COLO668 (cell line): ENCODE measurements at regions not wholly inside any gene's neighbourhood (a gene's known extent, or its start where the extent isn't known, plus 50 kb on each side); places are given as distances from the start of the nearest gene placed in this dataset.

Experiments used
- DNase-seq: peaks from one replicate; lab custom pipeline; 2025; ENCODE audit not compliant: unreplicated experiment; lab: John Stamatoyannopoulos, UW

GRCh38 chr4:24070117-24070516 is 180.3 kb upstream of the PPARGC1A start:
- no peak for DNase-seq

GRCh38 chr4:24067367-24068193 is 177.7 kb upstream of the PPARGC1A start:
- peak; percentile 50 for DNase-seq

GRCh38 chr4:24065974-24066373 is 176.1 kb upstream of the PPARGC1A start:
- DNase-seq: no peak

GRCh38 chr4:24063731-24064130 is 173.9 kb upstream of the PPARGC1A start:
- DNase-seq: no peak

- no peak for DNase-seq
These were observed 171.1 kb upstream of the PPARGC1A start for GRCh38 chr4:24060932-24061331.

- DNase-seq: no peak
These were observed 170.0 kb upstream of the PPARGC1A start for GRCh38 chr4:24059839-24060238.

DNA sequence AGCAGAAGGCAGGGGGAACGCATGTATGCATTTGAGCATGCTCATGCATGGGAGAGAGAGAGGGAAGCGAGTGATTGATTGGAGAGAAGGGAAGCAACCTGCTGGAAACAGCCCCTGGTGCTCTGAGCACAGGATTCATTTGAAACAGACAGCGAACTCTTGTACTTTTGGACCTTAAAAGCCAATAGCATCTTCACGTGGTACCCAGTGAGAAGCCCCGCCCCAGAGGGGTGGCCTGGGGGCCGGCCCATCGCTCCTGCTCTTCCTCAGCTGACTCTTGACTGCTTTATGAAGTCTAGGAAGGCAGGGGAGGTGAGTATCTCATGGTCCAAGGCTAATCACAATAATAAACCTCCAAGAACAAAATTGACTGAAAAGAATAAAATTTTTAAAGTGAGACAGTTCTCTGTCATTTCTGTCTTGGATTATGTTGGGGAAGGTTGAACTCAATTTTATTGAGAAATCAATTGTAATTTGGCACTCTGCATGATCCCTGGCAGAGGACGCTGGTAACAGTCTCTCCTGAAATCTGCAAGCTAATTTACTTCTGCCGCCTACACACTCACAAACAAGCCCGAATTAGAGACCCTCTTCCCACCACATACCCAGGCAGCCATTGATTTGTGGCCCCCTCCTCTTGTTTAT is 168.2 kb upstream of the PPARGC1A start:
- DNase-seq: no peak

DNA sequence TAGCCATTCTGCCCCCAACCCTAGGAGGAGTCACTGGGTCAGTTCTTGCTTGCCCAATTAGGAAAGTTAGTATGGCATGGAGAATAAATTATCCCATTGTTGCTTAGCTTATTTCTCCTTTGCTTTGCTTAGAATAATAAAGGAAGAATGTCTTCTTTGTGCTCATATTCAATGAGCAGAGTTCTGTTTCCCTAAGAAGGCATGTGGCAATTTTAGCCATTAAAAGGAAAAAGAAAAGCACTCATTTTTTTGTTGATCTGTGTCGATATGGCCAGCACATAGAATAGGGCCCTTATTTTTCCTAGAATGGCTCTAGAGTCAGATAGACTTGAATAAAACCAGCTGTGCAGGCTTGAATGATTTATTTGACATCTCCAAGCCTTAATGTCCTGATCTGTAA is 166.4 kb upstream of the PPARGC1A start:
- no peak for DNase-seq

GRCh38 chr4:24055623-24056022 is 165.8 kb upstream of the PPARGC1A start:
- DNase-seq: no peak

GRCh38 chr4:24054910-24055309 is 165.1 kb upstream of the PPARGC1A start:
- no peak for DNase-seq

- no peak for DNase-seq
These were observed 164.1 kb upstream of the PPARGC1A start for GRCh38 chr4:24053934-24054333.

GRCh38 chr4:24044610-24045589 is 155.1 kb upstream of the PPARGC1A start:
- DNase-seq: no peak

- DNase-seq: no peak
These were observed 152.2 kb upstream of the PPARGC1A start for GRCh38 chr4:24042094-24042493.

DNA sequence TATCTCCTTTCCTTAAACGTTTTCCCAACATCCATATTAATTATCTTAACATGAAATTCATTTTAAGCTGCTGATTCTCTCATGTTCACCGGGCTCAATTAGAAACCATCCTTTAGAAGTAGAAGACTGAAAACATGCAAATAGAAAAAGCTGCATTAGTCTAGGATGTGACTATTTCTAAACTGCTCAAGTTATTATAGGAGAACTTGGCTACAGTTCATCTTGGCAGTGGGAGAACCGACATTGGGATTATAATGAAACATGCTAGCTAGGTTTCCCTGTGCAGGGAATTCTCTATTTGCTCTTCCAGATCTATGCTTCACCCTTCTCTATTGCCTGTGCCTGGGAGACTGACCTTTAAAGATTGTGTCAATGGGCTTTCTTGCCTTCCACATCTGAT is 151.0 kb upstream of the PPARGC1A start:
- DNase-seq: no peak

DNA sequence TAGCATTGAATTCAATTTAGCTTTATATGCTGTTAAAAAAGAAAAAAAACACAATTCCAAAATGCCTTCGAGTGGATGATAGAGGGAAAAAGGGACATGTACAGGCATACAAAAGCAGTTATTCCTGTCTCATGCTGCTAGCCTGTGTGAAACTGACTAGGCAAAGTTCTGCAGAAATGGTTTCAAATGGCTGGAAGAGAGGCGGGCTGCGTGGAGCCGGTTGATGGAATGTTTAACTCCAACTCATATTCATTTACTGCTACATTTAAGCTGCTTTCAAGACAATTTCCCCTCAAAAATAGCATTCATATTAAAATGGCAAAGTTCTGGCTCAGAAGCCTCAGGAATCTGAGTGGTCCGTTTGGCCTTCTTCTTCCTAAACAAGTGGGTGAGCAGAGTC is 143.8 kb upstream of the PPARGC1A start:
- no peak for DNase-seq

GRCh38 chr4:24032371-24032989 is 142.6 kb upstream of the PPARGC1A start:
- no peak for DNase-seq

DNA sequence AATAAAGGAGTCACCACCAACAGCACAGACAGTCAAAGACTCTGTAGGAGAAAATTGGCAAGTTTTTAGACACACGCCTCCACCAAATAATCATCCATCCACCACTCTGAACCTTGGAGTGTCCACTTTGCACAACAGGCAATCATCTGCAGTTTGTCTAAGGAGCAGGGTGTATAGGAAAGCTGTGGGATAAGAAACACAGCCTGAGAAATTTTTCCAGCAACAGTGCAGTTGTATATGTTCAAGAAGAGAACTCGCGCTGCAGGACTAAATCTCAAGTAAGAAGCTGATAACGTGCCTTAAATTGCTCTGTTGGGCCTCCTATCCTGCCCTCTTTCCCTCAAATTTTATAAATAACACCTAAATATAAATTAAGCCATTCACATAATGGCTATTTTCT is 136.7 kb upstream of the PPARGC1A start:
- no peak for DNase-seq

- no peak for DNase-seq
These were observed 134.8 kb upstream of the PPARGC1A start for GRCh38 chr4:24024605-24025004.

DNA sequence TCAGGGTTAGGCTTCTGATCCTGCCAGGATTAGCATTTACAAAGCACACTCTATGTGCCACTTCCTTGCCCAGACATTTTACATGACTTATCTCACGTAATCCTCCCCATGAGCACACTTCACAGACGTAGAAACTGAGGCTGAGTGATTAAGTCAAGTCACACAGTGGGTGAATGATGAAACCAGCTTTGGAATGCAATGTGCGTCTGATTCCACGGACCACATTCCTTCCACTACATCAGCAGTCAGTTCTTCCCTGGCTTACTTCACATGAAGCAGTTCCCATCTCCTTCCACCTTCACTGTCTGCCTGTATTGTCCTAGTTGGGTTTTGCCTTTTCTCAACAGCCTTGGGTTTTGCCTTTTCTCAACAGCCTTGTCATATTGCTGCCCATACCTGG is 134.3 kb upstream of the PPARGC1A start:
- no peak for DNase-seq

GRCh38 chr4:24015782-24016181 is 125.9 kb upstream of the PPARGC1A start:
- DNase-seq: no peak
